Duodenal mucosa (tissue), 2 donors: ENCODE measurements at regions not wholly inside any gene's neighbourhood (a gene's known extent, or its start where the extent isn't known, plus 50 kb on each side); places are given as distances from the start of the nearest gene placed in this dataset.

Experiments used
- H3K27ac ChIP-seq: one replicate; pipeline ENCODE4 v1.7.0; 2013; ENCODE audit warnings: low read depth, low read length
- H3K27me3 ChIP-seq, 2 donors: one replicate each; pipeline ENCODE4 v1.7.0; 2013; ENCODE audit warnings: low read length in 2 of 2, control low read depth in 1 of 2; ENCODE audit not compliant: insufficient read depth in 2 of 2, control insufficient read depth in 1 of 2
- H3K36me3 ChIP-seq, 2 donors: one replicate each; pipeline ENCODE4 v1.7.0; 2013; ENCODE audit warnings: low read length in 2 of 2, control low read depth in 1 of 2; ENCODE audit not compliant: insufficient read depth in 2 of 2, control insufficient read depth in 1 of 2
- H3K4me1 ChIP-seq, 2 donors: one replicate each; pipeline ENCODE4 v1.7.0; 2013; ENCODE audit warnings: low read length in 2 of 2, control low read depth in 1 of 2; ENCODE audit not compliant: insufficient read depth in 2 of 2, control insufficient read depth in 1 of 2
- H3K4me3 ChIP-seq, 2 donors: one replicate each; pipeline ENCODE4 v1.7.0; 2013; ENCODE audit warnings: low read length in 2 of 2, low read depth in 1 of 2
- H3K9ac ChIP-seq, 2 donors: one replicate each; pipeline ENCODE4 v1.7.0; 2013; ENCODE audit warnings: low read length in 2 of 2, low read depth in 1 of 2
- H3K9me3 ChIP-seq, 2 donors: one replicate each; pipeline ENCODE4 v1.7.0; 2013; ENCODE audit warnings: low read length in 2 of 2, control low read depth in 1 of 2; ENCODE audit not compliant: control insufficient read depth in 1 of 2

GRCh38 chr13:30026093-30026492 is 175.7 kb upstream of the UBL3 start:
- Histone ChIP-seq H3K9me3 (no peaks in the 10 kb centered on the region), H3K27me3 (no peaks in the 10 kb centered on the region), H3K4me1 (peaks cover 0 to 4% of the 10 kb centered on the region in 2 donors), H3K4me3 (no peak overlapping the region), H3K27ac (no peak overlapping the region), H3K36me3 (no peaks in the 10 kb centered on the region), H3K9ac (no peak overlapping the region)

DNA sequence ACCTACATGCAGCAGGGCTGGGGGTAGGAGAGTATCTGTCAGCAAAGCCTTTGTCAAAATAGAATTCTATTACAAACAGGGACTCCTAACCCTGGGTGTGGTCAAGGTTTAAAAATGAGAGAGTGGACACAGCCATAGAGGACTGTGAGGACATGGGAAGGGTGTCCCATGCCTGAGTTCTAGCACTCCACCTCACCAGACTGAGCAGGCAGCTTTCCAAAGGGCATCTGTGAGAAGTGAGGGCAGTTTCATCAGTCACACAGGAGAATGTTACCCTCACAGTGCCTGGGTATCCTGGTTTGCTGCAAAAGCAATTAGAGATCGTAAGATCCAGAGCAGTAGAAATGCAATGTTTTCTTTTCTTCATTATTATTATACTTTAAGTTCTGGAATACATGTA is 174.9 kb upstream of the UBL3 start:
- Histone ChIP-seq H3K27me3 (no peaks in the 10 kb centered on the region), H3K4me1 (peaks cover 0 to 4% of the 10 kb centered on the region in 2 donors), H3K9ac (no peak overlapping the region), H3K27ac (no peak overlapping the region), H3K36me3 (no peaks in the 10 kb centered on the region), H3K4me3 (no peak overlapping the region), H3K9me3 (no peaks in the 10 kb centered on the region)

DNA sequence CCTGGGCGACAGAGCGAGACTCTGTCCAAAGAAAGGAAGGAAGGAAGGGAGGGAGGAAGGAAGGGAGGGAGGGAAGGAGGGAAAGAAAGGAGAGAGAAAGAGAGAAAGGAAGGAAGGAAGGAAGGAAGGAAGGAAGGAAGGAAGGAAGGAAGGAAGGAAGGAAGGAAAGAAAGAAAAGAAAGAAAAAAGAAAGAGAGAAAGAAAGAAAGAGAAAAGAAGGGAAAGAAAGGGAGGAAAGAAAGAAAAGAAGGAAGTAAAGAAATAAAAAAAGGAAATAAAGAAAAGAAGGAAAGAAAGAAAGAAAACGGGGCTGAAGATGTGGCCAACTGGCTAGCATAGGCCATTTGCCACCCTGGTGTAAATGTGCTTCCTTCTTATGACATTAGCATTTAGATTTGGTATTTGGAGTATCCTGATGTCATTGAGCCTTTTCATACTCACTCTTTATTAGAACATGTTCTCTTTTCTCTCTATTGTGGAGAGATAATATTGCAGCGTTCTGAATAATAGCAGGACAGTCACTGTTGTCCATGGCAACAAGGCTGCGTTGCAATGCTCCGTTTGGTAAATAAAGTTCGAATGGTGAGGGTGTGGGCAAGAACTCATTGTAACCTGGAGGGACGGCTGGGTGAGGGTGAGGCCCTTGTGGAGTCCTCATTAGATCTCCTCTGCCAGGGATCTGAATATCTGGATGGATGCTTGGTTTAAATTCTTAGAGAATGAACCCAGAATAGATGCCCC is 173.9 kb upstream of the UBL3 start:
- Histone ChIP-seq H3K9me3 (no peaks in the 10 kb centered on the region), H3K27me3 (no peaks in the 10 kb centered on the region), H3K36me3 (no peaks in the 10 kb centered on the region), H3K27ac (no peak overlapping the region), H3K4me3 (no peak overlapping the region), H3K9ac (no peak overlapping the region), H3K4me1 (peaks cover 0 to 4% of the 10 kb centered on the region in 2 donors)

GRCh38 chr13:30023196-30023895 is 172.9 kb upstream of the UBL3 start:
- no peak overlapping the region for H3K9ac ChIP-seq
- no peaks in the 10 kb centered on the region for H3K9me3 ChIP-seq
- H3K27me3 ChIP-seq = no peaks in the 10 kb centered on the region
- H3K36me3 ChIP-seq = no peaks in the 10 kb centered on the region
- no peak overlapping the region for H3K4me3 ChIP-seq
- peaks cover 0 to 4% of the 10 kb centered on the region in 2 donors for H3K4me1 ChIP-seq
- H3K27ac ChIP-seq = no peak overlapping the region

DNA sequence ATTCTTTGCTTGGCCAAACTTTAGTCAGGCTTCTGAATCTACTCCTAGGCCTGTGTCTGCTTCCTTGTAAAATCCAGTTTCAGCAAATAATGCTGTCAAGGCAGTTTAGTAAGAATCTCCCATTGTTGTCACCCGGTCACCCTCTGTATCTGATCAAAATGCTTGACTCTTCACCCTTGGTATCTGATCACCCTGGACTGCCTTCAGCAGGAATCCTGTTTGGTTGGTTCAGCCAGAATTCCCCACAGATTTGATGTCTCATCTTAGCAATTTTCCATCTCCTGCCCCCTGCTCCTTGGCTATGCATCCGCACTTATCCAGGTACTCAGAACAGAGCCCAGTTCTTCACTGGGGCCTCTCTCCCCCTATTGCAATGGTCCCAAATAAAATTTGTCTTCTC is 172.4 kb upstream of the UBL3 start:
- Histone ChIP-seq H3K4me1 (peaks cover 0 to 4% of the 10 kb centered on the region in 2 donors), H3K27ac (no peak overlapping the region), H3K9ac (no peak overlapping the region), H3K36me3 (no peaks in the 10 kb centered on the region), H3K4me3 (no peak overlapping the region), H3K9me3 (no peaks in the 10 kb centered on the region), H3K27me3 (no peaks in the 10 kb centered on the region)

GRCh38 chr13:30022256-30022655 is 171.8 kb upstream of the UBL3 start:
- H3K36me3 ChIP-seq = no peaks in the 10 kb centered on the region
- H3K9me3 ChIP-seq = no peaks in the 10 kb centered on the region
- no peaks in the 10 kb centered on the region for H3K4me1 ChIP-seq
- no peak overlapping the region for H3K9ac ChIP-seq
- H3K27me3 ChIP-seq = no peaks in the 10 kb centered on the region
- H3K4me3 ChIP-seq = no peak overlapping the region
- no peak overlapping the region for H3K27ac ChIP-seq

DNA sequence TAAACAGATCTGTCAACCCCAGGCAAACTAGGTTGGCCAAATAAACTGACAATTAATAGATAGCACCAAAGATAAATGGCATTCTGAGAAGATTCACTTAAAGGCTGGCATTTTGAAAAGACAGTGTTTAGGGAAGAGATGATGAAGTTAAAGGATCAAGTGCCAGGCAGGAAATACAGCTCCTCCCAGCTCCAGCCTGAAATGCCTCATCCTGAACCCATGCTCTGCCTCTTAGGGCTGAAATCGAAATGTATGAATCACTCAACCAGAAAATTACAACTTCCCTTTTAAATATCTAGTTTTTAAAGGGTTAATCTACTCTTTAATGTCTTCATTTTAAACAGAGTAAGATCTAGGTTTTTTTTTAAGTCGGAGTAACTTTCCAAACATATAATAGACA is 171.2 kb upstream of the UBL3 start:
- Histone ChIP-seq H3K4me1 (no peaks in the 10 kb centered on the region), H3K27ac (no peak overlapping the region), H3K36me3 (no peaks in the 10 kb centered on the region), H3K9ac (no peak overlapping the region), H3K4me3 (no peak overlapping the region), H3K9me3 (no peaks in the 10 kb centered on the region), H3K27me3 (no peaks in the 10 kb centered on the region)

- H3K4me3 ChIP-seq = no peak overlapping the region
- no peaks in the 10 kb centered on the region for H3K27me3 ChIP-seq
- no peaks in the 10 kb centered on the region for H3K9me3 ChIP-seq
- H3K36me3 ChIP-seq = no peaks in the 10 kb centered on the region
- no peaks in the 10 kb centered on the region for H3K4me1 ChIP-seq
- H3K9ac ChIP-seq = no peak overlapping the region
- no peak overlapping the region for H3K27ac ChIP-seq
Observed at GRCh38 chr13:30020726-30021312, 170.4 kb upstream of the UBL3 start.

GRCh38 chr13:30019648-30020626 is 169.5 kb upstream of the UBL3 start:
- no peak overlapping the region for H3K27ac ChIP-seq
- H3K4me1 ChIP-seq = no peaks in the 10 kb centered on the region
- no peaks in the 10 kb centered on the region for H3K36me3 ChIP-seq
- H3K9ac ChIP-seq = no peak overlapping the region
- no peak overlapping the region for H3K4me3 ChIP-seq
- no peaks in the 10 kb centered on the region for H3K27me3 ChIP-seq
- no peaks in the 10 kb centered on the region for H3K9me3 ChIP-seq
